Chondrocyte (in vitro differentiated cells): ENCODE measurements at regions not wholly inside any gene's neighbourhood (a gene's known extent, or its start where the extent isn't known, plus 50 kb on each side); places are given as distances from the start of the nearest gene placed in this dataset.
A peak's percentile ranks its signal among the peaks of the same experiment; 100 is the strongest.
"Not testable (repeated sequence)": the region's sequence is repeated elsewhere in the genome, so short reads cannot be mapped to it uniquely, and the experiment has no call there.

Source experiments
- DNase-seq: peaks from one replicate; pipeline ENCODE4 v3.0.0; 2021; ENCODE audit warnings: mixed read lengths, low spot score
- H3K27ac Mint-ChIP-seq: one replicate; pipeline ENCODE4 v1.8.0; 2021; ENCODE audit warnings: mild to moderate bottlenecking, moderate library complexity, mixed read lengths; ENCODE audit not compliant: unreplicated experiment
- H3K27me3 Mint-ChIP-seq: 2 replicates; pipeline ENCODE4 v1.8.0; 2021; ENCODE audit warnings: low read depth, mixed read lengths
- H3K36me3 Mint-ChIP-seq: 2 replicates; pipeline ENCODE4 v1.8.0; 2021; ENCODE audit warnings: low read depth, mixed read lengths
- H3K4me1 Mint-ChIP-seq: 2 replicates; pipeline ENCODE4 v1.8.0; 2021; ENCODE audit warnings: low read depth, mild to moderate bottlenecking, mixed read lengths
- H3K4me3 Mint-ChIP-seq: one replicate; pipeline ENCODE4 v1.8.0; 2021; ENCODE audit warnings: mild to moderate bottlenecking, moderate library complexity, mixed read lengths; ENCODE audit not compliant: unreplicated experiment
- H3K9me3 Mint-ChIP-seq: 2 replicates; pipeline ENCODE4 v1.8.0; 2021; ENCODE audit warnings: low read depth, mixed read lengths
- CTCF ChIP-seq: fragments of 200-600 bp; sonication (generic); IDR thresholded peaks from 2 replicates; pipeline ENCODE4 v1.5.0; 2021; ENCODE audit warnings: antibody characterized with exemption, mild to moderate bottlenecking, moderate library complexity

- Mint-ChIP-seq H3K9me3 (peaks cover 11% of the 10 kb centered on the region), H3K27me3 (peaks cover 5% of the 10 kb centered on the region), H3K4me3 (no peak overlapping the region), H3K4me1 (no peaks in the 10 kb centered on the region), H3K27ac (no peak overlapping the region), H3K36me3 (peaks cover 2% of the 10 kb centered on the region)
- no peak for DNase-seq
- TF ChIP-seq CTCF, result no peak
Measured at GRCh38 chrX:115978068-115978467, 192.5 kb upstream of the AGTR2 start.

- not testable (repeated sequence) for H3K27me3 Mint-ChIP-seq, H3K4me3 Mint-ChIP-seq, H3K4me1 Mint-ChIP-seq, DNase-seq, H3K36me3 Mint-ChIP-seq, H3K27ac Mint-ChIP-seq
- H3K9me3 Mint-ChIP-seq, result peaks cover 20% of the 10 kb centered on the region
Measured at GRCh38 chrX:115983148-115983547, 187.4 kb upstream of the AGTR2 start.

- H3K4me1 Mint-ChIP-seq, H3K27ac Mint-ChIP-seq, H3K36me3 Mint-ChIP-seq, H3K4me3 Mint-ChIP-seq, H3K27me3 Mint-ChIP-seq, DNase-seq: not testable (repeated sequence)
- H3K9me3 Mint-ChIP-seq, result peaks cover 20% of the 10 kb centered on the region
Measured at GRCh38 chrX:115987464-115987863, 183.1 kb upstream of the AGTR2 start.

GRCh38 chrX:115988825-115989224 lies 181.7 kb upstream of the AGTR2 start:
- TF ChIP-seq CTCF, result peak; percentile 53
- Mint-ChIP-seq H3K4me3 (no peak overlapping the region), H3K9me3 (peaks cover 20% of the 10 kb centered on the region), H3K27me3 (peaks cover 1% of the 10 kb centered on the region), H3K36me3 (no peaks in the 10 kb centered on the region), H3K4me1 (no peaks in the 10 kb centered on the region), H3K27ac (no peak overlapping the region)
- no peak for DNase-seq

- Mint-ChIP-seq H3K9me3 (peaks cover 14% of the 10 kb centered on the region), H3K4me1 (no peaks in the 10 kb centered on the region), H3K27me3 (no peaks in the 10 kb centered on the region), H3K4me3 (no peak overlapping the region), H3K27ac (no peak overlapping the region), H3K36me3 (no peaks in the 10 kb centered on the region)
- DNase-seq, result no peak
- TF ChIP-seq CTCF, result no peak
Measured at GRCh38 chrX:115989686-115990085, 180.9 kb upstream of the AGTR2 start.

GRCh38 chrX:116009346-116009745 lies 161.2 kb upstream of the AGTR2 start:
- H3K9me3 Mint-ChIP-seq, result peaks cover 10% of the 10 kb centered on the region
- no peak overlapping the region for H3K27ac Mint-ChIP-seq
- TF ChIP-seq CTCF, result no peak
- DNase-seq, result no peak
- H3K4me3 Mint-ChIP-seq, result no peak overlapping the region
- no peaks in the 10 kb centered on the region for H3K4me1 Mint-ChIP-seq
- peaks cover 3% of the 10 kb centered on the region for H3K27me3 Mint-ChIP-seq
- no peaks in the 10 kb centered on the region for H3K36me3 Mint-ChIP-seq
